WTC11 (cell line): ENCODE measurements at regions not wholly inside any gene's neighbourhood (a gene's known extent, or its start where the extent isn't known, plus 50 kb on each side); places are given as distances from the start of the nearest gene placed in this dataset.
"Not testable (repeated sequence)": the region's sequence is repeated elsewhere in the genome, so short reads cannot be mapped to it uniquely, and the experiment has no call there.

Experiments
- ATAC-seq: fragments of 200-7000 bp; cut with Tn5 transposase; 2 replicates; pipeline ENCODE4 v1.10.0; 2021; ENCODE audit warnings: mild to moderate bottlenecking, moderate library complexity
- CTCF ChIA-PET: fragments of 300-600 bp; sonication (Branson Sonifier 250); formaldehyde crosslinking; loops from one replicate; lab custom pipeline; 2021; ENCODE audit warnings: antibody characterized with exemption; lab: Charles Lee
- POLR2A ChIA-PET: fragments of 350-600 bp; sonication (Branson Sonifier 250); formaldehyde crosslinking; loops from one replicate; lab custom pipeline; 2021; ENCODE audit warnings: antibody characterized with exemption; lab: Charles Lee
- DNase-seq: peaks from one replicate; pipeline ENCODE4 v3.0.0; 2021; ENCODE audit warnings: low spot score
- H3K27ac Mint-ChIP-seq: 2 replicates; pipeline ENCODE4 v1.8.0; 2021; ENCODE audit warnings: mixed read lengths
- H3K27me3 Mint-ChIP-seq: 2 replicates; pipeline ENCODE4 v1.8.0; 2021; ENCODE audit warnings: low read depth, mild to moderate bottlenecking, moderate library complexity, mixed read lengths
- H3K36me3 Mint-ChIP-seq: 2 replicates; pipeline ENCODE4 v1.8.0; 2021; ENCODE audit warnings: mixed read lengths
- H3K4me1 Mint-ChIP-seq: 2 replicates; pipeline ENCODE4 v1.8.0; 2022; ENCODE audit warnings: mixed read lengths
- H3K4me3 Mint-ChIP-seq: 2 replicates; pipeline ENCODE4 v1.8.0; 2021; ENCODE audit warnings: mild to moderate bottlenecking, moderate library complexity, mixed read lengths
- H3K9me3 Mint-ChIP-seq: 2 replicates; pipeline ENCODE4 v1.8.0; 2021; ENCODE audit warnings: mixed read lengths
- ARID4B ChIP-seq: sonication (generic); formaldehyde crosslinking; IDR thresholded peaks from 2 replicates; pipeline ENCODE4 v1.8.0; 2023; ENCODE audit warnings: missing genetic modification reagents, mild to moderate bottlenecking, borderline replicate concordance
- EMX1 ChIP-seq: fragments of 250-450 bp; sonication (Bioruptor Pico); IDR thresholded peaks from 2 replicates; pipeline ENCODE4 v1.8.0; 2021; ENCODE audit warnings: mild to moderate bottlenecking
- HMGA2 ChIP-seq: fragments of 250-450 bp; sonication (Bioruptor Pico); IDR thresholded peaks from 2 replicates; pipeline ENCODE4 v1.4.0; 2021; ENCODE audit warnings: mild to moderate bottlenecking, moderate library complexity
- HMGXB4 ChIP-seq: sonication (generic); formaldehyde crosslinking; IDR thresholded peaks from 2 replicates; pipeline ENCODE4 v1.8.1; 2023; ENCODE audit warnings: mild to moderate bottlenecking, moderate library complexity, missing genetic modification reagents
- IRF1 ChIP-seq: sonication (generic); formaldehyde crosslinking; IDR thresholded peaks from 2 replicates; pipeline ENCODE4 v1.8.0; 2023; ENCODE audit warnings: missing genetic modification reagents
- NFYB ChIP-seq: sonication (generic); formaldehyde crosslinking; conservative IDR thresholded peaks from 2 replicates; pipeline ENCODE4 v1.8.0; 2022; ENCODE audit warnings: low read depth, missing genetic modification reagents
- PRRX2 ChIP-seq: fragments of 250-450 bp; sonication (Bioruptor Pico); IDR thresholded peaks from 2 replicates; pipeline ENCODE4 v1.8.0; 2021; ENCODE audit warnings: mild to moderate bottlenecking
- SP1 ChIP-seq: sonication (generic); formaldehyde crosslinking; conservative IDR thresholded peaks from 2 replicates; pipeline ENCODE4 v1.8.1; 2022; ENCODE audit warnings: missing genetic modification reagents
- ZBTB21 ChIP-seq: sonication (generic); formaldehyde crosslinking; IDR thresholded peaks from 2 replicates; pipeline ENCODE4 v1.8.1; 2023; ENCODE audit warnings: mild to moderate bottlenecking, missing genetic modification reagents, borderline replicate concordance
- ZMAT4 ChIP-seq: fragments of 250-450 bp; sonication (Bioruptor Pico); IDR thresholded peaks from 2 replicates; pipeline ENCODE4 v1.9.0; 2021; ENCODE audit warnings: mild to moderate bottlenecking
- ZNF138 ChIP-seq: sonication (generic); formaldehyde crosslinking; conservative IDR thresholded peaks from 2 replicates; pipeline ENCODE4 v1.8.1; 2022; ENCODE audit warnings: mild to moderate bottlenecking, moderate library complexity, missing genetic modification reagents
- ZNF317 ChIP-seq: sonication (generic); formaldehyde crosslinking; IDR thresholded peaks from 2 replicates; pipeline ENCODE4 v1.8.1; 2023; ENCODE audit warnings: low read depth, mild to moderate bottlenecking, moderate library complexity, missing genetic modification reagents, borderline replicate concordance
- ZNF423 ChIP-seq: fragments of 250-450 bp; sonication (Bioruptor Pico); IDR thresholded peaks from 2 replicates; pipeline ENCODE4 v2.1.2; 2022; ENCODE audit warnings: mild to moderate bottlenecking, moderate library complexity
- TF ChIP-seq, protein P1 (sequence below): fragments of 250-450 bp; sonication (Bioruptor Pico); IDR thresholded peaks from 2 replicates; pipeline ENCODE4 v1.9.0; 2021; ENCODE audit warnings: moderate library complexity, mild to moderate bottlenecking, inconsistent platforms, borderline replicate concordance
- TF ChIP-seq, protein P2 (sequence below): sonication (generic); formaldehyde crosslinking; IDR thresholded peaks from 2 replicates; pipeline ENCODE4 v1.8.1; 2023; ENCODE audit warnings: mild to moderate bottlenecking, missing genetic modification reagents, moderate library complexity
- TF ChIP-seq, protein P3 (sequence below): sonication (generic); formaldehyde crosslinking; IDR thresholded peaks from 2 replicates; pipeline ENCODE4 v1.8.0; 2022; ENCODE audit warnings: mild to moderate bottlenecking, missing genetic modification reagents
- TF ChIP-seq, protein P4 (sequence below): sonication (generic); formaldehyde crosslinking; IDR thresholded peaks from 2 replicates; pipeline ENCODE4 v1.8.1; 2022; ENCODE audit warnings: low read depth, missing genetic modification reagents, borderline replicate concordance

GRCh38 chr7:67496589-67496988 lies 500.0 kb downstream of the TYW1 start:
- H3K27me3 Mint-ChIP-seq = no peaks in the 10 kb centered on the region
- TF ChIP-seq, protein P1, sequence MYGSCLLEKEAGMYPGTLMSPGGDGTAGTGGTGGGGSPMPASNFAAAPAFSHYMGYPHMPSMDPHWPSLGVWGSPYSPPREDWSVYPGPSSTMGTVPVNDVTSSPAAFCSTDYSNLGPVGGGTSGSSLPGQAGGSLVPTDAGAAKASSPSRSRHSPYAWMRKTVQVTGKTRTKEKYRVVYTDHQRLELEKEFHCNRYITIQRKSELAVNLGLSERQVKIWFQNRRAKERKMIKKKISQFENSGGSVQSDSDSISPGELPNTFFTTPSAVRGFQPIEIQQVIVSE (CRISPR knock-in tag) = no peak
- TF ChIP-seq ZBTB21 (no peak), IRF1 (CRISPR knock-in tag) (no peak), ZNF138 (CRISPR knock-in tag) (no peak), HMGXB4 (CRISPR knock-in tag) (no peak), HMGA2 (CRISPR knock-in tag) (no peak), NFYB (no peak), PRRX2 (CRISPR knock-in tag) (no peak), ZNF317 (no peak), ZNF423 (CRISPR knock-in tag) (no peak), SP1 (CRISPR knock-in tag) (no peak)
- TF ChIP-seq, protein P2, sequence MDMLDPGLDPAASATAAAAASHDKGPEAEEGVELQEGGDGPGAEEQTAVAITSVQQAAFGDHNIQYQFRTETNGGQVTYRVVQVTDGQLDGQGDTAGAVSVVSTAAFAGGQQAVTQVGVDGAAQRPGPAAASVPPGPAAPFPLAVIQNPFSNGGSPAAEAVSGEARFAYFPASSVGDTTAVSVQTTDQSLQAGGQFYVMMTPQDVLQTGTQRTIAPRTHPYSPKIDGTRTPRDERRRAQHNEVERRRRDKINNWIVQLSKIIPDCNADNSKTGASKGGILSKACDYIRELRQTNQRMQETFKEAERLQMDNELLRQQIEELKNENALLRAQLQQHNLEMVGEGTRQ (CRISPR knock-in tag) = no peak
- TF ChIP-seq, protein P3, sequence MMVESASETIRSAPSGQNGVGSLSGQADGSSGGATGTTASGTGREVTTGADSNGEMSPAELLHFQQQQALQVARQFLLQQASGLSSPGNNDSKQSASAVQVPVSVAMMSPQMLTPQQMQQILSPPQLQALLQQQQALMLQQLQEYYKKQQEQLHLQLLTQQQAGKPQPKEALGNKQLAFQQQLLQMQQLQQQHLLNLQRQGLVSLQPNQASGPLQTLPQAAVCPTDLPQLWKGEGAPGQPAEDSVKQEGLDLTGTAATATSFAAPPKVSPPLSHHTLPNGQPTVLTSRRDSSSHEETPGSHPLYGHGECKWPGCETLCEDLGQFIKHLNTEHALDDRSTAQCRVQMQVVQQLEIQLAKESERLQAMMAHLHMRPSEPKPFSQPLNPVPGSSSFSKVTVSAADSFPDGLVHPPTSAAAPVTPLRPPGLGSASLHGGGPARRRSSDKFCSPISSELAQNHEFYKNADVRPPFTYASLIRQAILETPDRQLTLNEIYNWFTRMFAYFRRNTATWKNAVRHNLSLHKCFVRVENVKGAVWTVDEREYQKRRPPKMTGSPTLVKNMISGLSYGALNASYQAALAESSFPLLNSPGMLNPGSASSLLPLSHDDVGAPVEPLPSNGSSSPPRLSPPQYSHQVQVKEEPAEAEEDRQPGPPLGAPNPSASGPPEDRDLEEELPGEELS (CRISPR knock-in tag) = no peak
- no peaks in the 10 kb centered on the region for H3K4me1 Mint-ChIP-seq
- peaks cover 5% of the 10 kb centered on the region for H3K36me3 Mint-ChIP-seq
- H3K9me3 Mint-ChIP-seq = peaks cover 24% of the 10 kb centered on the region
- H3K27ac Mint-ChIP-seq = no peak overlapping the region
- no peak overlapping the region for H3K4me3 Mint-ChIP-seq
- CTCF ChIA-PET = interaction anchor here (0.6 to 2.9 kb wide), 2 partner anchors 118 to 1878 kb away, joined by 3 to 10 read pairs; no protein-coding TSS in a partner anchor
- no peak for DNase-seq
- POLR2A ChIA-PET = no interaction called here
- ATAC-seq = no peak

DNA sequence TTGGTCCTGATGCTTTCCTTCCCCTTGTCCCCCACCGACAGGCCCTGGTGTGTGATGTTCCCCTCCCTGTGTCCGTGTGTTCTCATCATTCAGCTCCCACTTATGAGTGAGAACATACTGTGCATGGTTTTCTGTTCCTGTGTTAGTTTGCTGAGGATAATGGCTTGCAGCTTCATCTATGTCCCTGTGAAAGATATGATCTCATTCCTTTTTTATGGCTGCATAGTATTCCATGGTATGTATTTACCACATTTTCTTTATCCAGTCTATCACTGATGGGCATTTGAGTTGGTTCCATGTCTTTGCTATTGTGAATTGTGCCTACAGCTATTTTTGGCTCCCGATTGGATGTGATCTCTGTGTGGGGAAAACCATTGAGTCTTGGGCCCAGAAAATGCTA lies 501.3 kb downstream of the TYW1 start:
- H3K4me3 Mint-ChIP-seq, H3K27ac Mint-ChIP-seq, DNase-seq, H3K4me1 Mint-ChIP-seq, ATAC-seq, POLR2A ChIA-PET, H3K36me3 Mint-ChIP-seq, H3K27me3 Mint-ChIP-seq: not testable (repeated sequence)
- peaks cover 23% of the 10 kb centered on the region for H3K9me3 Mint-ChIP-seq
- CTCF ChIA-PET = interaction anchor here (2.9 kb wide), 1 partner anchor 120 kb away, joined by 10 read pairs; no protein-coding TSS in a partner anchor

DNA sequence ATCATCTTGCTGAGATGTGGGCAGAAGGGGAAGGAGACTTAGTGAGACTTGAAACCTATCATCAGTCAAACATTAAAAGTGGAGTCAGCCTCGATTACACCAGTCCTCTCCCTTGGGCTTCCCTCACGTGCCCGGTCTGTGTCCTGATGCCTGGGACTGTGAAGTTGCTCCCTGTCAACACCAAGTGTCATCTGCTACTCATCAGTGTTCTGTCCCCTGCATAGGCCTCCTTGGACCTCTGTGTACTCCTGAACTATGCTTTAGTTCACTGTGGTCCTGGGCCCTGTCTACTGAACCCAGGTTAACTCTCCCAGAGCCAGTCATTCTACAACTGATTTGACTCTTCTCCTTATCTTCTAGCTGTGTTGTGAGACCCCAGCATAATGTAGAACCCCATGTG lies 506.3 kb downstream of the TYW1 start:
- peaks cover 8% of the 10 kb centered on the region for H3K27me3 Mint-ChIP-seq
- H3K9me3 Mint-ChIP-seq = peaks cover 41% of the 10 kb centered on the region
- H3K4me3 Mint-ChIP-seq = no peak overlapping the region
- ChIA-PET POLR2A (no interaction called here), CTCF (no interaction called here)
- H3K4me1 Mint-ChIP-seq = no peaks in the 10 kb centered on the region
- DNase-seq (no peak), ATAC-seq (no peak)
- peaks cover 13% of the 10 kb centered on the region for H3K36me3 Mint-ChIP-seq
- no peak overlapping the region for H3K27ac Mint-ChIP-seq
- no peak for TF ChIP-seq EMX1
- no peak for TF ChIP-seq ARID4B (CRISPR knock-in tag)
- no peak for TF ChIP-seq ZBTB21
- TF ChIP-seq, protein P4, sequence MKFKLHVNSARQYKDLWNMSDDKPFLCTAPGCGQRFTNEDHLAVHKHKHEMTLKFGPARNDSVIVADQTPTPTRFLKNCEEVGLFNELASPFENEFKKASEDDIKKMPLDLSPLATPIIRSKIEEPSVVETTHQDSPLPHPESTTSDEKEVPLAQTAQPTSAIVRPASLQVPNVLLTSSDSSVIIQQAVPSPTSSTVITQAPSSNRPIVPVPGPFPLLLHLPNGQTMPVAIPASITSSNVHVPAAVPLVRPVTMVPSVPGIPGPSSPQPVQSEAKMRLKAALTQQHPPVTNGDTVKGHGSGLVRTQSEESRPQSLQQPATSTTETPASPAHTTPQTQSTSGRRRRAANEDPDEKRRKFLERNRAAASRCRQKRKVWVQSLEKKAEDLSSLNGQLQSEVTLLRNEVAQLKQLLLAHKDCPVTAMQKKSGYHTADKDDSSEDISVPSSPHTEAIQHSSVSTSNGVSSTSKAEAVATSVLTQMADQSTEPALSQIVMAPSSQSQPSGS = no peak
- no peak for TF ChIP-seq ZMAT4 (CRISPR knock-in tag)
